GM21576 (cell line): ENCODE measurements at regions not wholly inside any gene's neighbourhood (a gene's known extent, or its start where the extent isn't known, plus 50 kb on each side); places are given as distances from the start of the nearest gene placed in this dataset.
"Not testable (repeated sequence)": the region's sequence is repeated elsewhere in the genome, so short reads cannot be mapped to it uniquely, and the experiment has no call there.

Source experiments
- ATAC-seq: cut with Tn5 transposase; IDR thresholded peaks from one replicate; pipeline ENCODE4 v1.9.1; 2021; ENCODE audit warnings: mild to moderate bottlenecking, moderate library complexity; ENCODE audit not compliant: unreplicated experiment

GRCh38 chr17:70278844-70279462, 109.6 kb downstream of the KCNJ2 start:
- no peak for ATAC-seq

- no peak for ATAC-seq
Measured at GRCh38 chr17:70286391-70286790, 117.1 kb downstream of the KCNJ2 start.

GRCh38 chr17:70288540-70289290, 119.4 kb downstream of the KCNJ2 start:
- no peak for ATAC-seq

GRCh38 chr17:70290770-70291169, 121.4 kb downstream of the KCNJ2 start:
- no peak for ATAC-seq

- no peak for ATAC-seq
Measured at GRCh38 chr17:70292366-70292765, 123.0 kb downstream of the KCNJ2 start.

GRCh38 chr17:70293564-70294310, 124.4 kb downstream of the KCNJ2 start:
- not testable (repeated sequence) for ATAC-seq

- no peak for ATAC-seq
Measured at GRCh38 chr17:70295329-70295728, 126.0 kb downstream of the KCNJ2 start.

- no peak for ATAC-seq
Measured at GRCh38 chr17:70295731-70296130, 126.4 kb downstream of the KCNJ2 start.

GRCh38 chr17:70296456-70296855, 127.1 kb downstream of the KCNJ2 start:
- ATAC-seq: no peak

- no peak for ATAC-seq
Measured at GRCh38 chr17:70297397-70297796, 128.1 kb downstream of the KCNJ2 start.

- no peak for ATAC-seq
Measured at GRCh38 chr17:70298929-70299531, 129.7 kb downstream of the KCNJ2 start.

GRCh38 chr17:70307430-70308225, 138.3 kb downstream of the KCNJ2 start:
- ATAC-seq: no peak

GRCh38 chr17:70308618-70309017, 139.3 kb downstream of the KCNJ2 start:
- no peak for ATAC-seq

GRCh38 chr17:70310221-70310672, 140.9 kb downstream of the KCNJ2 start:
- ATAC-seq: no peak

- ATAC-seq: no peak
Measured at GRCh38 chr17:70313086-70313852, 143.9 kb downstream of the KCNJ2 start.

- no peak for ATAC-seq
Measured at GRCh38 chr17:70314096-70314495, 144.8 kb downstream of the KCNJ2 start.

- no peak for ATAC-seq
Measured at GRCh38 chr17:70314506-70314905, 145.2 kb downstream of the KCNJ2 start.

- ATAC-seq: no peak
Measured at GRCh38 chr17:70317421-70317820, 148.1 kb downstream of the KCNJ2 start.

GRCh38 chr17:70318051-70318450, 148.7 kb downstream of the KCNJ2 start:
- no peak for ATAC-seq

GRCh38 chr17:70319516-70319915, 150.2 kb downstream of the KCNJ2 start:
- ATAC-seq: no peak
